ENCODE measurements at regions not wholly inside any gene's neighbourhood (a gene's known extent, or its start where the extent isn't known, plus 50 kb on each side); places are given as distances from the start of the nearest gene placed in this dataset.

DNA sequence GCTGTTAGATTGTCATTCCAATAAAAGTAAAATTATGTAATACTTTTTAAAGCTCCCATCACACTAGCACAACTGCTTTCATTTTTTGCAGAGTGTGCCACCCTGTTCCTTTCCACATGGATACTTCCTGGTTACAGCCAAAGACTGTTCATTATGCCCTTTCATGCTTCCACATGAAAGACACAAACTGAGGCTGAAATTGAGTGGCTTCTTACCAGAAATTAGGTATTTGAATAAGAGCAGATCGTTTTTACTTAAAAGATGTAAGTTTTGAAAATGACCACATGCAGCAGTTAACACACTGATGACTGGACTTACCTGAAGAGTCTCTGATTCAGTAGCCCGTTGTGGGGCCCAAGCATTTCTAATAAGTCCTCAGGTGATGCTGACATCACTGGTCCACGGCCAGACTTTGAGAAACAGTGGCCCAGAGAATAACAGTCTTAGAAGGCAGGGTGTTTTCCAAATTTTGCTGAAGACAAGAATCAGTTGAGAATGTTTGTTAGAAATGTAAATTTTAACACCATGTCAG is 187.6 kb upstream of the DMRT1 start:
- TF ChIP-seq TAF1 (IDR thresholded peaks at IDR 0.05; ENCODE audit: low read depth, low read length) = no peak
- no peak for TF ChIP-seq POLR2AphosphoS5 (IDR thresholded peaks at IDR 0.05; ENCODE audit: low read depth, low read length)
- TF ChIP-seq POLR2A (IDR thresholded peaks at IDR 0.05; ENCODE audit: low read depth, low read length) = no peak
- TF ChIP-seq POU2F2 (IDR thresholded peaks at IDR 0.05; ENCODE audit: low read depth, low read length) = no peak
- TF ChIP-seq SPI1 (IDR thresholded peaks at IDR 0.05; ENCODE audit: low read depth, low read length) = no peak
- no peak for TF ChIP-seq PAX5 (IDR thresholded peaks at IDR 0.05; ENCODE audit: insufficient read depth, low read length, severe bottlenecking)

Data from GM12891 (cell line).